DMS79 (cell line): ENCODE measurements at regions not wholly inside any gene's neighbourhood (a gene's known extent, or its start where the extent isn't known, plus 50 kb on each side); places are given as distances from the start of the nearest gene placed in this dataset.
"Not testable (repeated sequence)": the region's sequence is repeated elsewhere in the genome, so short reads cannot be mapped to it uniquely, and the experiment has no call there.

ENCODE experiments used
- DNase-seq: peaks from one replicate; lab custom pipeline; 2025; lab: John Stamatoyannopoulos, UW

DNA sequence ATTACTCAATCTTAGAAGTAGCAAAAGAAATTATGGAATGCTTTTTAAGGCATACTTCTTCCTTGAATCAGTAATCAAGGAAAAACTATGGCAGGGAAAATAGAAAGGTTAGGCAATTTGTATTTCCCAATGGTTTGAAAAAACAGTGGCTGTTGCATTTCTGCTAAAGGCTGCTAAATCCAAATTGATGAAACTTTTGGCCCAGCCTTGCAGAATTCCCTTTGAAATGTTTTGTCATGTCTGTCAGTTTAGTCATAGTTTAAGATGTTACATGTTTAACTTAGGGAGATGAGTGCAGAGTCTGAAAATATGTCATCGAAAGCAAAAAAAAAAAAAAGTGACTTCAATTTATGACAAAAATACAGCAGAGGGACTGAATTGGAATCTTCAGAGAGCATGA is 878.9 kb upstream of the WWC1 start:
- no peak for DNase-seq

DNA sequence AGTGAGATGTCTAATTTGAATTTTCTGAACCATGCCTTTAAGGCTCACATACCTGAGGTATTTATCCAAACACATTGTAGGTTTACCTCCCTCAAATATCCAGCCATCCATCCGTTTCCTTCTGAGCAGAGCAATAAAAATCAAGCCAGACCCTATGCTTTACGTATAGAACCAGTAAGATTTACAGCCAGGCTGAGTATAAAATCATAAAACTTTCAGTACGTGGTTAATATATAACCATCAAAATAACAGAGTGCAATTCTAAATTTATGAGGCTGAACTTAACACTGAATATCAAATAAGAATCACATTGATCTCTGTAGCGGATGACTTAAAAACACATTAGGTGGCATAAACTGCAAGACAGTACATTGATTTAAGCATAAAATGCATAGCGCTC is 877.9 kb upstream of the WWC1 start:
- DNase-seq = no peak

DNA sequence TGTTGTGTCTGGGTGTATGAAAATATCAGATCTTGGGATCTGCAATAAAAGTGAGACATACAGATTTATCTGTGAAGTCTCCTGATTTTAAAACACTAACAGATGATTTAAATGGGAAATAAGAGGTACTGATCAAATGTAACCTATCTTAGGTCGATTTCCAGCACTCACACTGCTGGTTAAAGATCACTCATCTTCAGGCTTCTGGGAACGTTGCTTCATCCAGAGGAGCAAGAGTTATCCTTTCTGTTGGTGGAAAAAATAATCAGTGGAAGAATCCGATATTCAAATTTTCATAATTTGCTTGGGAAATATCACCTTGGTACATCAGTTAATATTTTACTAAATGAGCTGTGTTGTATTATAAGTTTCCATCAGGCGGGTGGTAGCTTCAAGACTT is 876.8 kb upstream of the WWC1 start:
- no peak for DNase-seq

DNA sequence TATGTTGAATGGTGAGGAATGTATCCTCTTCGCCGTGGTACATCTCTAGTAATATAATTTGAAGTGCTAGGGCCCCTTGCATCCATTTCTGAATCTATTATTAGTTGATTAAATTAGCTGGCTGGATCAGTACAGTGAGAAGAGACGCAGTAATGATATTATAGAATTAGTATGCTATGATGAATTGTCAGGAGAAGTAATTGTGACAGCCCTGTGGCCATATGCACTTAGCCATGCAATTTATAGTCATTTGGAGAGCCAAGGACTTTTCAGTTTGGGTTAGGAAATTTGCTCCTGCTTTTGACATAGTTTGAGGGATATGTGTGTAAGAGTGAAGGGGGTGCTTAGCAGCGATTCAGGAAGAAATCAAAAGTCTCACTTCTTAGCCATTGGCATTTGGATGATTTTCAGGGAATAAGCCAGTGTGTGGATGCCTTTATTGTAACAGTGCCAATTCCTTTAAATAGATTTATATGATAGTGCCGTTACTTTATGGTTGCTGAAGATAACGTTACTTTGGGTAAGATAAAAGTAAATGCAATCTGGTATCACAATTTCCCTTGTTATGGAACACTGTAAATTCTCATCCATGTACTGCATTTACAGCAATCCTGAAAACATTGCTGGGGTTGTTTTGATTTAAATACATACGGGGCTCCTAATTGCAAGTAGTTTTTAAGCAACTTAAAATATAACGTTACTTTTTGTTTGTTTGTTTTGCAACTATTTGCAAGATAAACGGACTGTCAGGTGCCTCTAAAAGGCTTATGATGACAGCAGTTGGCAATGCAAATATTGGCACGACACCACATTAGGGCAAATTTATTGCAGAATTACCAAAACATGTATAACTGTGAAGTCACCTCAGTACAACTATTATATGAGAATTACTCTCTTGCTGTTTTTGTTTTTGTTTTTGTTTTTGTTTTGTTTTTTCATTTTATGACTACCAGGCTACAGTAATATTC is 875.4 kb upstream of the WWC1 start:
- DNase-seq = no peak

DNA sequence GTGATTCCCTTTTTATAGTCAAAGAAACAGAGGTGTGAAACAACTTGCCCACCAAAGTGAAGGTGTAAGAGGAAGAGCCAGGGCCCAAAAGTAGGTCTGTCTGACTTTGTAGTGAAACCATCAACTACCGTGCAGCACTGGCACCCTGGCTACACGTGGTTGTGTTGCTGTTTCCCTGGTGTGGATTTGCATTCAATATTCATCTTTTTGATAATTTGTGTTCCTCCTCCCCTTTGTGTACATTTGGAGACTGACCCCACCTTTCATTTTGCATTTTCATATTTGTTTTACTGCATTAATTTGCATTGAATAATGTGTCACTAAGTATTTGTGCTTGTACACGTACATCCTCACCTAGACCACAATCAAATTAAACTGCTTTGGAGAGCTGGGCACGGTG is 873.8 kb upstream of the WWC1 start:
- no peak for DNase-seq

DNA sequence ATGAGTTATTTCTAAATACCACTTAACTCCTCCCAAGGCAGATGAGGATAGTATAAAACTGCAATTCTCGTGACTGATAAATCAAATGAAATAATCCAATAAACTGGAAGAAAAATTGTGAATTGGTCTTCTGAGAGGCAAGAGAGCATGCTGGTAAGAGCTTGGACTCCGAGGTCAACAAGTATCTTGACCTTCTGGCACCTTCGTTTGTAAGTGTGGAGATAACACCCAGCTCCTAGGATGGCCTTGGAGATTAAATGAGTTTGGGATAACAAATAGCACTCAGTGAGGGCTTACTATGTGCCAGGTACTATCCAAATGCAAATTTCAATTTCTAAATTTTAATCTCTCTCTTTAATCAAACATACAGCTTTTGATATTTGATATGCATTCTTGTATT is 866.3 kb upstream of the WWC1 start:
- no peak for DNase-seq

DNA sequence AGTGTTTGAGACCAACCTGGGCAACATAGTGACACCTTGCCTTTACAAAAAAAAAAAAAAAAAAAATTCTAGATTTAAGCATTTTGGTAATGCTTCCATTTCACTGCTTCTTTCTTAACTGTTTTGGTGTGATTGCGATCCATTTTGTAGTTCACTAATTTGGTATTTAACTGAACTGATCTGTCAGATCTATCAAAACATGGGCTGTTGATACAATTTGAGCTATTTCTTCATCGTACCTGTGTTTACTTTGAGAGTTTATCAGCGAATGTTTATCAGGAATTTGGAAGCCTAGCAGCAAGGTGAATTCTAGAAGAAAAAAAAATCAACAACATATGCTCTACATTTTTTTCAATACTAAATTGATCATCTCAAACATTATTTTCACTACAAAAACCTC is 864.9 kb upstream of the WWC1 start:
- DNase-seq = no peak

DNA sequence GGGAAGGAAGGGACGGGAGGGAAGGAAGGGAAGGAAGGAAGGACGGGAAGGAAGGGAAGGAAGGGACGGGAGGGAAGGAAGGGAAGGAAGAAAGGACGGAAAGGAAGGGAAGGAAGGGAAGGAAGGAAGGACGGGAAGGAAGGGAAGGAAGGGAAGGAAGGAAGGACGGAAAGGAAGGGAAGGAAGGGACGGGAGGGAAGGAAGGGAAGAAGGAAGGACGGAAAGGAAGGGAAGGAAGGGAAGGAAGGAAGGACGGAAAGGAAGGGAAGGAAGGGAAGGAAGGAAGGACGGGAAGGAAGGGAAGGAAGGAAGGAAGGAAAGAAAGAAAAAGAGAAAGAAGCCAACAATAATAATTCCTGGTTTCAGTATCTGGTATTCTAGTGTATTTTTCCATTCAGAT is 863.8 kb upstream of the WWC1 start:
- not testable (repeated sequence) for DNase-seq

DNA sequence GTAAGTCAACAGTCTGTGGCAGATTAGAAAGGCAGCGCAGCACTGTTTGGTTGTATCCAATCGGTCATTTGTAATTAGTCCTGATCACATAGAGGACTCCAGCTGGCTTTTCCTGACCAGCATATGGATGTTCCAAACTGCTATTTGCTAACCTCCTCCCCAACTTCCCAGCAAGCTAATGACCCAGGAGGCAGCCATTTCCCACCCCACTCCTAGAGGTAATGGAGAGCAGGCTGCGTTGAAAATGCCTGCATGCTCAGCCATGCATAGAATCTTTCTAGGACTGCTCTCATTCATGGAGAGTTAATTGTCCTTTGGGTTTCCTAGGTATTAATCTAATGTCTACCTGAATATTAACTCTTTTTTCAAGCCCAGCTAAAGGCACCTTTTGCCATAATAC is 850.6 kb upstream of the WWC1 start:
- DNase-seq = no peak

DNA sequence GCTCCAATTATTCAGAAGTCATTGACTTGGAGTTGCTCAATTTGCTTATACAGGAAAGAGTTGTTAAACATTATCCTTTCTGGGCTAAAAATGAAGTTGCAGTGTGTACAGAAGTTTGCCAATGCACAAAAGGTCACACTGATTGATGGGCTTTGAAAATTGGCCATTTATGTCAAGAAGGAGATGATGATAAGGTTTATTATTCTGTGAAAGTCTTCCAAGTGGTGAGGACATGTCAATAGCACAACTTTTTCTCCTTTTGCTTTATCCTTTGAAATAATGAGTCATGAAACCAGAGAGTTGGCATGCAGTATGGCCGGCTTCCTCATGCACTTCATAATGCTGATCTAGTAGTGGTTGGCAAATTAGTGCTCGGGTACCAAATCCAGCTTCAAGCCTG is 848.5 kb upstream of the WWC1 start:
- no peak for DNase-seq

DNA sequence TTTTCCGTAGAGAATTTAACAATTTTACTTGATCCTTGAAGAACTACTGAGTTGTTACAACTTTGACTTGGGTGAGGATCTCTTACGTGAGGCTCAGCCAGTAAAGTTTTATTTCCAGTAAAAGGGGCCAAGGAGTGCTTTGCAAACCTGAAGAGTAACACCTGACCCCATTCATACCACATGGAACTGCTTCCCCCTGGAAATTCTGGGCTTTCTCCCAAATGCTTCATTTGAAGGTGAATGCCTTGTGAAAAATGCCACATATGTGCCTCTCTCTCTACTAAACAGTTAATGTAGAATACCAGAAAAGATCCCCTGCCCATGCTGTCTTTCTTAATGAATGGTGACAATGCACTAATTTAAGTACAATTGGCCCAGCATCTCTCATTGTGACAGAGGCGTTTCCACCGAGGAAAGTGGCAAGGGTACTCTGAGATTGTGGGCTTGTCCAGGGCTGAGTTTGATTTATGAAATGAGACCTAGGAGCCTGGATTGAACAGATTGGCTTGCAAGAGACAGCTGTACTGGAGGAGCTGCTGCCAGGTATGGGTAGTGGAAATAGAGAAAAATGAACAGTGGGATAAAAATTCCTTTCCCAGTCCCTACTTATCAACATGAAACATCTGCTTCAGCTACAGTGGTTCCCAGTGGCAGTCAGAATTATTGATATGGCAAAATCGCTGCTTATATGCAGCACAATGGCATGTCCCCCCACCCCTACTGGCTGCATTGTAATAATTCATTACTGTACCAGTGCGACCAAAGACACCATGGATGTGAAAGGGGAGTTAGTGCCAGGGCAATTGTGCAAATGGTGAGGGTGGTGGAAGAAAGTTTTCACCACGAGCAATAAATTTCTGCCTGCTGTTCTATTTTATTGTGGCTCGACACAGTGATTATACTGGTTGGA is 843.7 kb upstream of the WWC1 start:
- no peak for DNase-seq

DNA sequence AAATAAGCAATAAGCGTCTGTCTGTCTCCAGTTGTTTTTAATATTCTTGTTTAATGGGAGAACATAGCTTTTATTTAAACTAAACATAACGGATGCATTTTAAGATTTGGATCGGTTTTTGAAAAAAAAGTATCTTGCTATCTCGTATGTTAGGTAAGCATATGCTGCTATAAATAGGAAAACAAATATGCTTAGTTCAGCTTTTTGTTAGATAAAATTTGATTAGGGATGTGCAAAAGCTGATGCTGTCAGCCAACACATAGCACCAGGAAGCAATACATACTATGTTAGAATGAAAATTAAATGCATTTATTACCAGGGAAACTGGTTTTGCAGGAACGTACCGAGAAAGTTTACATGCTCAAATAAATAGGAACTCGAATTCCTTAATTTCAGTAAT is 843.1 kb upstream of the WWC1 start:
- no peak for DNase-seq

DNA sequence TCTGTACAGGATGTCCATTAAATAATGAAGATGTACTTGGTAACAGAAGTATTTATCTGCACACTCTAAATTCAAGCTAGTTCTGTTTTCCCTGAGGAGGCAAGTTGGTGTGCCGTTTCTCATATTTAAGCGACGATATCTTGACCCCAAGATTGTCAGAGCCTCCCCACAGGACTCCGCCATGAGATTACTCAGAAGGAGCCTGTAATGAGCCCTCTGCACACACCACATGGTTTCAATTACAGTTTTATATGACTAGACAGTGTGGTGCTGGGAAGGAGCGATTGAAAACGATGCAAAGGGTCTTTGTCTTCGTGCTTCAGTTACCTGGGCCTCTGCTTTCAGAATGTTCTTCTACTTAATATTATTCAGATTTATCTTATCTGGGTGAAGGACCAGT is 840.4 kb upstream of the WWC1 start:
- no peak for DNase-seq

DNA sequence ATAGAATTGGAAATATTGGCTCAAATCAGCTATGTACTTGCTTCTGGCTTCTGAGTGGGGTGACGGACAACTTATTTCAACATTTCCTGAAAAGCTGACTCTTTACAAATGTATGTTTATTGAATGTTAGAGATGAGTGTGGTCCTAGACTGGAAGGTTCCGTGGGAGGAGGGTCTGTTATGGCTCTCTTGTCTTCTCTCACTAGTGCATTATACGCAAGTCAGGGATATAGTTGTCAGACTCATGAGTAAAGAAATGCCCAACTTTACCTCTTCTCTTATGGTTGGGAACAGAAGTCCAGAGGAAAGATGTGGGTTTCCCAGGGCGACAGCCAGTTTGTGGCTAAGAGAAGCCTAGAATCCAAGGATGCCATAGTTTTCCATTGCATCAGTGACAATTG is 839.3 kb upstream of the WWC1 start:
- no peak for DNase-seq

DNA sequence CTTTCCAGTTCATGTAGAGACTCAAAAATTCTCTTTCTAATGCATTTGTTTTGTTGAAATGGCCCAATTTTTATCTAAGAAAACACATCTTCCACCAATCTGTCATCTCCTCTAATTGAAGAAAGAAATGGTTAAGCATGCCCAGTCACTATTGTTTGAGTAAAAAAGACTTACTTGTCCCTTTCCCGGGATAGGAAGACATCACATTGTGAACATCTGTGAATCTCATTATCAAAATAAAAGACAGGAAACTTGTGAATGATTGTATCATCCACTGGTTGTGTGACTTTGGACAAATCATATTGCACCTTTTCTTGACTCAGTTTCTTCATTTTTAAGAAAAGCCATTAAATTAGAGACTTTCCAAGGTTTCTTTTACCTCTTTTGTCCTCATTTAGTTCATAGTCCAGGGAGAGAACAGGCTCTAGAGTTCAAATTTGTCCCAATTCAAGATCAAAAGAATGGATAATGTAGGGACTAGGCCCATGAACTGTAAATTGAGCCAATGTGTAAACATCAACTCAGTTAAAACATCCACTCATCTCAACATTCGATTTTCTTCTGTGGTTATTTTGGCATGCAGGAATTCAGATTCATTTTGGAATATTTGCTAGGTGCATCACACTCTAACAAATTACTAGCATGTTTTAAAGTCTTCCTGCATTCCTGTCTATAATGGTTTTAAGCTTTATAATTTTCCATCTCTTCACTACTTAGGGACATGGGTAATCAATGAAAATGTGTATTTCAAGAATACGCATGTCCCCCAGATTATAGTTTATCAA is 838.0 kb upstream of the WWC1 start:
- DNase-seq = no peak

DNA sequence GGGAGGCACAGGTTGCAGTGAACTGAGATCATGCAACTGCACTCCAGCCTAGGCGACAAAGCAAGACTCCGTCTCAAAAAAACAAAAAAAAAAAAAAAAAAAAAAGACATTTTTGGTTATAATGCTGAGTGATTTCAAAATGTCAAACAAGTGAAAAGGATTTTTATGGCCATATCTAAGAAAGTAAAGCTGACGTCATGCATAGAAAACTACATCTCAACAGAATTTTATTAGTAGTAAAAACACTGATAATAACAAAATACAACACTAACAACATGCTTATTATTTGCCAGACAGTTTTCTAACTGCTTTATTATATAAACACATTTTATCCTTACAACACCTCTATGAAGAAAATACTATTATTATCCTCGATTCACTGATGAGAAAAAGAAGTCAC is 833.0 kb upstream of the WWC1 start:
- DNase-seq = no peak

DNA sequence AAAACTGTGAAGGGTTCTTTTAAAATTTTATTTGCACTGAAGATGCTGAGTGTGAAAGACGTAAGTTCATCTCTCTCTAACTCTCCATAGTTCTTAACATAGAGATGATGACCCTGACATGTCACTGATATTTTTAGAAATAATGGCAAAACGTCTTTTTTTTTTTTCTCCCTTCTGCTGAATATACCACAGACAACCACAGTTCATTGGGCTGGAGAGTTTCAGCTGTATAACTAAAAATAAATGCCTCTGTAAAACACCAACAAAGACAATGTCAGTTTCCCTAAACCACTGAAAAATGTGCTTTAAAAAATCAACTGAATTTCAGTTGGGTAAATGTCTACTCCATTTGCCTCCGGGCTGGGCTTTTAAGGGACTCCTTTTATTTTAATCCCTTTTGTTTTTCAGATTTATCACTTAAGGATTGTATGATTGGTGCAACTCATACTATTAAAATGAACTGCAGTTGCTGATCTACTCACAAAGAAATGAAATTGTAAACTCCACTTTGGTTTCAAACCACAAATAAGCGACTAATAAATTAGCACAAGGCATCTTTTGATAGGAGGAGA is 830.9 kb upstream of the WWC1 start:
- no peak for DNase-seq

DNA sequence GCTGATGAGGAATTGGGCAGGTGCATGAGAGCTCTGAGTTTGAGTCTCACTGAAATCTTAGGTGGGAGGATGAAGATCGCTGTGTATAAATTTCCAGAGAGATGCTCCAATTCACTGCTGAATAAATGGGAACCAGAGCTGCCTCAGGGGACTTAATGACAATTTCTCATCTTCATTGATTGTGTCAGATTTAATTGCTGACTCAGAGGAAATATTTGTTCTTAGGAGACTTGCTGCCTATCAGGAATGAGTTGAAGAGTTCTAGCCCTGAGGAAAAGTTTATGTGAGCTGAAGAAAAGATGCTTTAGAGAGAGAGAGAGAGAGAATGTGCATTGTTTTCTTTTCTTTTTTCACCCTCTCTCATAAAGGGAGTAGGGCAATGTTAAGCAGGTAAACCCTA is 827.5 kb upstream of the WWC1 start:
- no peak for DNase-seq

DNA sequence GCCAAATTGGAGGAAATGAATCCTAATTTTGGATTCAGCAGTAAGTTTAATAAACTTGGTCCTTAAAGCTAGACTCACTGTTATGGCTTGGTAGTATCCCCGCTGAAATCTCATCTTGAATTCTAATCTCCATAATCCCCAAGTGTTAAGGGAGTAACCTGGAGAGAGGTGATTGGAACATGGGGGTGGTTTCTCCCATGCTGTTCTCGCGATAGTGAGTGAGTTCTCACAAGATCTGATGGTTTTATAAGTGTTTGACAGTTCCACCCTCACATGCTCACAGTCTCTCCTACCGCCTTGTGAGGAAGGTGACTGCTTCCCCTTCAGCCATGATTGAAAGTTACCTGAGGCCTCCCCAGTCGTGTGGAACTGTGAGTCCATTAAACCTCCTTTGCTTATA is 824.5 kb upstream of the WWC1 start:
- no peak for DNase-seq

DNA sequence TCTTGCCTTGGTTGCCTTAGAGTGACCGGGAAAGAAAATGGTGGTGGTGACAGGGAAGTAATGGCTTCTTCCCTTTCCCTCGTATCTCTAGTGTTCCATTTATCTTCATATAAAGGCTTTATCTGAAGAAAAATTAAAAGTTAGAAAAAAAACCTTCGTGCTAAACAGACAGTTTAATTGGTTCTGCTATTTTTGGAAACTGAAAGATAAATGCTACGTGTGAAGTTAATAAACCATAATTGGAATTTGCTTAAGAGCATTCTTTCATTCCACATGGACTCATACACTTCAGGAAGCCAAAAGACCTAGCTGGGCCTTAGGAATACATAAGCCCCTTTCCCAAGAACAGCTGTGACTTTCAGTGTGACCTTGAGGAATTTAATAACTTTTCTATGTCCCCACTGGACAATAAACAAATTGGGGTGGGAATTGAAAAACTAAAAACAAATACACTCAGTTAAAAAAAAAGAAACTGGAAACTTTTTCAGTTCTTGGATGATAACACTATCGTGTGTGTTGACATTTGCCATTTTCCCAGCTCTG is 818.8 kb upstream of the WWC1 start:
- DNase-seq = no peak

DNA sequence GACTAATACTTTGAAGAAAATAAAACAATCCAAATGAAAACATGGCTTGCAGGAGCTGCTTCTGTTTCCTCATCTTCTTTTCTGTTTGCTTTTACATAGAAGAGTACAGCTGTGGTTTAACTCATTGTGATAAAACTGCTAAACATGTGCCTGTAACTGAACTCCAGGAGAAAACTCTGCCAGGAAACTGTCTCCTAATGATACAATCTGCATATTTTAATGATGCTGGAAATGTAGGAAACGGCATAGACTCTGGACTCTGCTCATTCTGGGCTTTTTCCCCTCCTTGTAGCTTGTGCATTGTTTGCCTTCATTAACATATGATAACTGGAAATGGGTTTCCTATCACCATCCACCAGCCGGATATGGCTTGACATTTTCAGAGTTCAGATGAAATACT is 813.3 kb upstream of the WWC1 start:
- no peak for DNase-seq

DNA sequence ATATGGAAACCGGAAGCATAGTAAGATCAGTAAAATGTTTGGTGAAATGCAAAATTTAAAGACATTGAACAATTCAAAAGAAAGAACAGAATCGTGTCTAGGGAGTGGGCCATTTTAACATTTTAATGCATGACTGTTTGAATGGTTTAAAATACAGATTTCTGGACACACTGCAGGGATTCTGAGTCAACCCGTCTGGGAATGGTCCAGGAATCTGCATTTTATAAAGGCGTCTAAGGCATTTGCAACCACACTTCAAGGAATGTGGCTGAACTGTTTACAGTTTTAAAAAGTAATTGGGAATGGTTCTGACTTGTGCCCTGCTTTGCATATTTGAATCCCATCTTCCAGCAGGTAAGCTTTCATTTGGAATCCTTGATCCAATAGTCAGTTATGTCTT is 811.7 kb upstream of the WWC1 start:
- no peak for DNase-seq
